Midbrain (tissue), 1 donor: ENCODE measurements at regions not wholly inside any gene's neighbourhood (a gene's known extent, or its start where the extent isn't known, plus 50 kb on each side); places are given as distances from the start of the nearest gene placed in this dataset.

ENCODE experiments used
- DNase-seq: peaks from one replicate; lab custom pipeline; 2025; lab: John Stamatoyannopoulos, UW

DNA sequence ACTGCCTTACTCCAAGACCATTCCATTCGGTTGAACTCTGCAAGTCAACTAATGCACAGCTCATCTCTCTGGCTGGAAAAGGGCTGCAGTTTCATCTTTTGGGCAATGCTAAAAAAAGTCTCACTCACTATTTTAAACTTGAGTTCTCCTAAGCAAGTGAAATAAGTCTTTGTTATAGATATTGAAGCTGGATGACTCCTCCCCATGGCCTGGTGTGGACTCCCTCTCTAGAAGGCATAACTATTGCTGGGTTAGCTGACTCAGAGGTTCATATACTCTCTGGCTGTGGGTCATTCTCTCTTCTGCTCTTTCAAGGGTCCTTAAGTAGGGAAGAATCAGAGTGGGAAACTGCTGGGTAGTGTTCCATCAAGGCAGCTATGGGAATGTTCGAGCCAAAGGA lies 88.0 kb downstream of the XCL2 start:
- no peak for DNase-seq

DNA sequence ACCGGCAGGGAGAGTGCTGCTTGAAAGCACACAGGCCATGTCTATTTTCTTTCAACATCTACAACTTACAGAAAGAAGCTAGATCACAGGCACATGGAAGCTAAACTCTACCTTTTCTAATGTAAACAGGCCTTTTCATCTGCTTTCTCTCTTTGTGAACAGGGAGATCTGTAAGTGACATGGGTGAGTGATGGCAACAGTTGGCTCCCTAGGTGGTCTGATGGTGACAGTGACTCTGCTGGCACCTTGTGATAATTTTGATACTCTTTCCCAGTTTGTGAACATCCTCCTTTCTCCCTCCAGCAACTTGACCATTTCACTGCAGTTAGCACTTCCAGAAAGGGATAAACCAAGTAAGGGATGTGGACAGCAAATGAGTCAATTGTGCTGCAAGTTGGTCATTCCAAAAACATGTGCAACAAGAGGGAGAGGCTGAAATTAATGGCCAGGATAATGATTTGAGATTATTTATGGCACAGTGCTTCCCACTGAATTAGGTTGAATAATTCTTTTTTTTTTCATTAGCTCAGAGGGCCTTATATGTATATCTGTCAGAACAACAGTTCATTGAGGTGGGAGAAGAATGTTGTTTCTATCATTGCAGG lies 89.5 kb downstream of the XCL2 start:
- no peak for DNase-seq

DNA sequence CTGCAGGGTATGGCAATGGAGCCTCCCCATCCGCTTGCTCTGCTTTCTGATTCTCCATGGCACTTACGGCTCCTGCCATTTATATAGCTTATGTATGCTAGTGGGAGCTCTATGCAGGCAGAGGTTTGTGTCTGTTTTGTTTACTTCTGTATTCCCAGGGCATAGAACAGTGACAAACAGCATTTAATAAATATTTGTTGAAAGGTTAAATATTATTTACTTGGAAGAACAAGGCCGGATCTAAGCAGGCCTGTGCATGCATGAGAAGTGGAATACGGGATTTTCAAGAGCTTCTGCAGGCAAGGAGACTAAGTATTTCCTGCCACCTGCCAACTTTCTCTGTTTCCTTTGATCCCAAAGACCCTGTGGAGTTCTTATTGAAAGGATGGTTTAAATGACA lies 90.7 kb downstream of the XCL2 start:
- no peak for DNase-seq

DNA sequence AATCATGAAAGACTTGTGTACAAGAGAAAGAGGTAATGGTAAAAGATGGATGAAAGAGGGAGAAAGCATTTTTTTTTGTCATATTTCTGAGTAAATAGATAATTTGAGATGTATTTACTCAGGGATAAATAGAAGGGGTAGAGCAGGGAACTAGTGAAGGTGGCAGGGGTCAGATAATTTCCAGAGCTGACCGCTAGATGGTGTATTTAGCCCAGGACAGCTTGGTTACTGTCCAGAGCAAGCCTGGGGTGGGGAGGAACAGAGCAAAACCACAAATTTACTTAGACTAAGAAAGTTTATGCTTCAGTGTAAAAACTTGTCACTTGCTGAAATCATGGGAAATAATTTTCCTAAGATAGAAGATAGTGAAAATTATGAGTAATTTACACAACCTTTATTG lies 91.5 kb downstream of the XCL2 start:
- no peak for DNase-seq

DNA sequence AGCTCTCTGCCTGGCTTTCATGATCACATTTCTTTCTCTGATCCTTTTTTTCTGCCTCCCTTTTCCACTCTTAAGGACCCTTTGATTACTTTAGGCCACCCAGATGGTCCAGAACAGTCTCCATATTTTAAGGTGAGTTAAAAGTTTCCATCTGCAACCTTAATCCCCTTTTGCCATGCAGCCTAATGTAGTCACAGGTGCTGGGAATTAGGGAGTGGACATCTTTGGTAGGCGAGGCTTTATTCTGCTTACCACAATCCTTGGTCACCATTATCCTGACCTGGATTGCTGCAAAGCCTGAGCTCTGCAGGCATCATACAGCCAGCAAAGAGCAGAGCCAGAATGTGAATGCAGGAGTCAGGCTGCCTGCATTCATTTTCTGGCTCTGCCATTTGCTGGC lies 95.9 kb downstream of the XCL2 start:
- DNase-seq, result no peak

DNA sequence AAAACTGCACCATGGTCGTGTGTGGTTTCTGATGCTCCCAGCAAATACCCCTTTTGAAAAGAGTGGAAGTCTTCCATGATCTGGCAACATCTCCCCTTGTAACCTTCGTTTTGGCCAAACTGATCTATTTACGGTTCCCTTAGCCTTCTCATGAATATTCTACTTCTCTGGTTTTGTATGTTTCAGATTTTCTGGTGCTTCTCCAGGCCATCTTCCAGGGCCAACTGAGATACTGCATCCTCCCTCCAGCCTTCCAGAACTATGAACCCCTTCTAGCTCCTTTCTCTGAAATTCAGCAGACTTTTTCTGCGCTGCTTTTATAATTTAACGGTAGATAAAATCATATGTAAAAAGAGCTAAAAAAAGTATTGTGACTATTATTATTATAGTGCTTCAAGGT lies 97.7 kb downstream of the XCL2 start:
- DNase-seq, result no peak

DNA sequence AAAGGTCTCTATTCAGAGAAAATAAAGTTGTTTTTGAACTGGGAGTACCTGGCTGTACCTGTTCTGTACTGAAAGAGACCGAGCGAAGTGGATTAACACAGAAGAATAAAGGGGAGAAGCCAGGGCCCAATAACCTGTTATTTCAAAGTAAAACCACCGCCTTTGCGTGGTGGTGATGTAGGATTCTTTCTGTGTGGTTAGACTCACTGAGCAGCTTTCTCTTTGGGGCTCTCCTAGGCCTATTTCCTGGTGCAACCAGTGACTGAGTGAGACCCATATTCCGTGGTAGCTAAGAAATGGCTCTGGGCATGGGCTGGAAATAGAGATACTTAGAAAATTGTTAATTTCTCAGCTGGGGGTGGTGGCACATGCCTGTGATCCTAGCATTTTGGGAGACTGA lies 99.9 kb downstream of the XCL2 start:
- DNase-seq, result no peak

DNA sequence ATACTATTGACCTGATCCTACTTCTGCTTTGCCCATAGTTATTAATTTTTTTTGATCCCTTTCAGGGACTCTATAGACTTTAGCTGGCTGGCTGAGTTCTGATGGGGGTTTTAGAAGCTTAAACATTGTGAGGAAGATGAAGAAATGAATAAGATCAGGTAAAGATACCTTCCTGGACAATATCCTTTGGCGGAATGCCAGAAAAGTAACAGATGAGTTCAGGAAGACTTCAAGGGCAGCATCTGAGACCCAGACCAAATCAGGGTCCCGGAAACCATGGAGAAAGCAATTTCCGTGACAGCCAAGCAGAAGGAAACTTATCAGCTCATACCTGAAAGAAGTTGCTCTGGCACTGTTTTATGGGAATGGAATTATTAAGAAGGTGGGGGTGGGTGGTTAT lies 100.4 kb downstream of the XCL2 start:
- DNase-seq, result no peak

DNA sequence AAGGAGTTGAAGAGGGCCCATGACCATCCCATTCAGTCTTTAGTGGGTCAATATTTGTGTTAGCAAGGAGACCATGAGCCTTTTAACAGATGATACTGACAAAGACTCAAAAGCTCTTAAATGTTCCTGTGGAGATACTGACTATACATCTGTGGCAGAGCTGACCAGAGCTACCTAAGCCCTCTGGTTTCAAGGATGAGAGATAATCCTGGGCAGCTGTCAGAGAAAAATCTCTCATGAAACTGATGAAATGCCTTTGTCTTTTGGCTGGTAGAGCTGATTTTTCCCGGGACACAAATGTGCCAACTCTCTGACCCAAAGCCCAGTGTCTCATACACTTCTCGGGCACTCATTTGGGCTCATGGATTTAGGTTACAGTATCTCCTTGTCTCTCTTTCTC lies 100.9 kb downstream of the XCL2 start:
- DNase-seq, result no peak

DNA sequence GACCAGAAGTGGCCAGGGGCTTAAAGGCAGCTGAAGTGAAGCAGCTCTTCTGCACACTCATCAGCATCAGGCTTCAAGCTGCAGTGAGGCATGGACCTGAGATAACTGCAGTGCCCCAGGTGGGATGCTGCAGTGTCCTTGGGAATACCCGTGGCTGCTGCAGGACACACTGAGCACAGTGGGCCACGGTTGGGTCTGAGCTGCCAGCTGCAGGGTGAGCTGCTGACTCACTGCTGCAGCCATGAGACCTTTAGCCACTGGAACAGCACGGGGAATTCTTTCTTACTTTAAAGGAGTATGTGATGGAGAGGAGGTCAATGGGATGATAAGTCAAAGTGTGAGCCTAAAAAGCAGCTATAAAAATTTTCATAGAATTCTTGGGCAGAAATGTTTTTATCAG lies 102.1 kb downstream of the XCL2 start:
- DNase-seq, result no peak

DNA sequence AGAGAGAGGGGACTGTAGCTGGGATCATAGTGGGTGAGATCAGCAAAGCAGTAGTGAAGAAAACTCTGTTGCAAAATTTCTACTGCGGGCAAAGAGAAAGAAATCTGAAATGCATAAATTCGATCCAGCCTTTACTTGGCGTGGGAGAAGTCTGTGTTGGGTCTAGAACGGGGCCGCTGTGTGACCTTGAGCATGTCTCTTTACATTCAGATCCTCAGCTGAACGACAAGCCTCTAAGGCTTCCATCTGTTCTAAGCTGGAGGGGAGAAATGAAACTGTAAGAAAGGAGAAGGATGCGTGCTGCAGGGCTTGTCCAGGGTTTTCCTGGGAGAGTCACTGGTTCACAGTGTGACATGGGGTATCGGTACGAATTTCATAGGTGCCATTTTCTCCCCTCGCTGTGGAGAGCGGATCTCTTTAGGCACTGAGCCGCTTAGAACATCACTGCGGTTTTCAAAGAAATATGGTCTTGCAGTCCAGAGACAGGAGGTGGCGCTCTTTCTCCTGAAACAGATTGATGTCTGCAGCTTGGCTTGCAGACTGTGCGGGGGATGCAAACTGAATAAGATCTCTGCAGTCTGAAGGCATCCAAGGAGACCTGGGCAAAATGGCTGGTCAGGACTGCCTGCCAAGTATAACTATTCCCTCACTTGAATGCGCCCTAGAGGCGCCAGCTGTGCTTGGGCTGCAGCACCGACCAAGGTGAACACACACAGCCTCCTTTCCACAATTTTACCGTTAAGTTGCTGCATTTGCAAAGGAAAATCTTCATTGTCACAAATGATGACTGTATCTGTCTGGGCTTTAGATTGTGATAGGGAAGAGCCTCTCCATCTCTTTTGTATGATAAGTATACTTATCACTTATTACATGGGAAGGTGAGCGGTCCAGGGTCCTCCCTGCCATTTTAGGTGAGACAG lies 104.1 kb downstream of the XCL2 start:
- peak; percentile 87 for DNase-seq

DNA sequence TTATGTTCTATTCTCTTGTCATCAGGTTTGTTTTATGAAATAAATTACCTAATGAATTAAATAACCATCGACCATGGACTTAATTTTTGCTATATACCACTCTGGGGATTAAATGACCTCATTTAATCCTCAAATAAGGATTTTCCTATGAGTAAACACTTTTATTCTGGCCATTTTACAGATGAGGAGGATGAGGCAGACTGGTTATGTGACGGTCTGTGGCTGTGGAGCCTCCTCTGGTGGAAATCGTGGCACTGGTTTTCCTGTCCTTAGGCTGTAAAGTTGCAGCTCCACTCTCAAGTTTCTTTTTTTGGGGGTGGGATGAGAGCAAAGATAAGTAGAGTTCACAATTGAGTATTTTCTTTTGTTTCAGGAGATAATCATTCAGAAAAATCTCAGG lies 105.2 kb downstream of the XCL2 start:
- DNase-seq, result no peak

DNA sequence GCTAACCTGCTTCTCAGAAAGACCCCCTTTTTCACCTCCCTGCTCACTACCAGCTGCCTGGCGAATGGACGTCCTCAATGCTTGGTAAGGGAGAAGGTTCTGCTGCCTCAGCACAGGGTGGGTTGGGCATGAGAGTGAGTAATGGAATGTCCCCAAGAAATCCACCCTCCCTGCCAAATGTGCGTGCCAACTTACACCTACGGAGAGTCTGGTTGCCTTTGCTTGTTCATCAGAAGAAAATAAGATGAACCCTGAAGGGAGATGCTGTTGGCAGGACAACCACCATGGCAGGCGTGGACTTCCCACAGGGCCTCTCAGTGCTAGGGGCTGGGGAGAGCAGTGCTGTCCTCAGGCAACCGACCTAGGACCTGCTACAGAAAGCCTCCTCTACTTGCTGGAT lies 106.0 kb downstream of the XCL2 start:
- no peak for DNase-seq

DNA sequence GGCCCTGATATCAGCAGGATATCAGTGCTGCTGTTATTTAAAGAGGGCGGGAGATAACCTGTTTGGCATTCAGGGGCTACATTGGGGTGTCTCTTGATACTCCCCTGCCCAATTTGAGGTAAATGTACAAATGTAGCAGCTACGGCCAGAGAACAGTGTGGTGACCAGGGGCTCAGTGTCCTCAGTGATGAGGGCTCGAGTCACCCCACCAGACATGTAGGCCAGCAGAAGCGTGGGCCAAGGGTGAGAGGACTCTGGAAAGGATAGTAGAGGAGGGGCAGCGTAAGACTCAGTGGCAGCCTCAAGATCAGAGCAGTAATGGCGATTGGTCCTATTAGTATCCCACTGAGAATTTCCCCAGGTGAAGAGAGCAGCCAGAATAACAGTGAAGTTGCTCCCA lies 108.4 kb downstream of the XCL2 start:
- DNase-seq, result no peak

DNA sequence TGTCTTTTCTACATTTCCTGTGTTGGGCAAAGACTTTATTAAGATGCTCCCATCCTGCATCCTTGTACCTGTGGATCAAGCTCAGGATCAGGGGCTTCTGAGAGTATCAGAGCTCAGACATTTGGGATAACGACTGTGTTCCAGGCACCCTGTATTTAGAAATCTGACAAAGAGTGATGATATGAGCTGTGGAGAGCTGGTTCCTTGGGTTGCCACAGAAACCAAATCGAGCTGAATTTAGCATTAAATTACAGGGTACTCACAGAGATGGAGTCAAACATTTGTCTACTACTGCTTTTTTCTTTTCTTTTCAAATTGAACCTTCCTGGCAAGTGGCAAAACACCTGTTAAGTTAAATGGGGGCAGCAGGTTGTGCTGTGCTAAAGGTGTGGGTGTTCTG lies 110.6 kb downstream of the XCL2 start:
- DNase-seq, result no peak

DNA sequence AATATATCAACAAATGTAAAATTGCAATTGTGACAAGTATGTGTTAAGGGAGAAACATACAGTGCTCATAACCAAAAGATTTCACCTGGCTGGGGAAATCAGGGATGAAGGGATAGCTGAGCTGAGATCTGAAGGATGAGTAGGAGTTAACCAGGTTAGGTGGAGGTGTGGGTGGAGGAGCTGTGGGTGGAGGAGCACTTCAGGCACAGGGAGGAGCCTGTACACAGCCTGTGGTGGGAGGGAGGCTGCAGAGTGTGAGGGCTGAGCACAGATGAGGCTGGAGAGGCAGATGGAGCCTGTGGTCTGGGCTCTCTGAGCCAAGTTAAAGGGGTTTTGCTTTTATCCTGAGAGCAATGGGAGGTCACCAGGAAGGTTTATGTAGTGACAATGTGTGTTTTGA lies 111.9 kb downstream of the XCL2 start:
- no peak for DNase-seq

DNA sequence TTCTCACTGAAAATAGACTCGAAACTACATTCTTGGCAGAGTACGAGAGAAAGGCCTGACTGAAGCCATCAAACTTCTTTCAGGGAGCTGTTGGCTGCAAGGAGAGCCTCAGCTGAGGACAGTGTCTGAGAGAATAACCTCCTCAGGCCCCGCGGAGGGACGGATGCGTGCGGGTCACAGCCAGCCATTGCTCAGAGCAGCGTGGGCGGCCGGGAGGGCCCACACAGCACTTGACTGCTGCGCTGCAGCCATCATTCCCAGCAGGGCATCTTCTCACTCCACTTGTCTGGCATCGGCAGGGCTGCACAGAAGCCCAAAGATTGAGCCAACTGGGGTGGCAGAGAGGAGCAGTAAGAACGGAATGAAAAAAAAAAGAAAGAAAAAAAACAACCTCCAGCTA lies 113.5 kb downstream of the XCL2 start:
- DNase-seq, result no peak

DNA sequence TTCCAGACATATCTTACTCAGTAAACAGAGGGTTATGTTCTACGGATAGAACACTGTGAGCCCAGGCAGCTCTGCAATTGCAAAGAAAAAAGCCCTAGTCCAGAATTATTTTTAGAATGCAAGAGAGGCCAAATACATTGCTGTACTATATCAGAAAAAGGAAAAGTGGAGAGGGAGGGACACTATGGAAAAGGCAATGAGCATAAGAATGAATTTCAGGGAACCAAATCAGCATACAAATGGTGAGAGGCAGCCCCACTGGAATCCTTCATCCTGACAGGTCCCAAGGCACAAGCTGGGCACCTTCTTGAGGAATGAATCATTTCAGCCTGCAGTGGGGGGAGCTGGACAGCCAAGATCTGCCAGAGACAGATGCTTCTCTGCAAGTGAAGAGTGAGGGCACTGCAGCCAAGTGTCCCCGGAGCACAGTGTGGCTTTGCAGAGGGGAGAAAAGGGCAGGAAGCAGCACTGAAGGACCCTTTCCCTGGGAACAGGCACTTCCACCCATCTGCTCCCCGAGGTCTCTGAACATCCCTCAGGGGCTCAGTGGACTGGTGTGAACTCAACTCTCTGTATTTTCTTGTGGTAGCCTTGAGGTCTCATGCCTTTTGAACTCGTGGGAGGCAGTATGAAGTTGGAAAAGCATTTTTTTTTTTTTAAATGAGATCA lies 115.6 kb downstream of the XCL2 start:
- no peak for DNase-seq

DNA sequence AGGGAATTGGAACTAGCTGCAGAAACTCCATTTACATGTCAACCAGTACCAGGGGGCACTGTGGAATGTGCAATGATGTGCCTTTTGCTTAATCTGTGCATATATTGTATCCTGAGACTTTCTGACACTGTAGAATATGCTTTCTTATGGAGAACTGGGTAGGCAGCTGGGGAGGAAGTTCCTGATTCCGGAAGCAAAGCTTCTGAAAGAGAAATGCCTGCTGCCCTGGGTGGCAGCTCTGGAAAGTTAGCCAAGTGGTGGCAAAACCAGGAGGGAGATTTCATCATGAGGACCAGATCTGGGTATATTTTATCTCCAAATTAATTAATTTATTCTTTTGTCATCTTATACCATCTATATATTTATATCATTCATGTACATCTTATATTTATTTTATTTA lies 116.7 kb downstream of the XCL2 start:
- no peak for DNase-seq

DNA sequence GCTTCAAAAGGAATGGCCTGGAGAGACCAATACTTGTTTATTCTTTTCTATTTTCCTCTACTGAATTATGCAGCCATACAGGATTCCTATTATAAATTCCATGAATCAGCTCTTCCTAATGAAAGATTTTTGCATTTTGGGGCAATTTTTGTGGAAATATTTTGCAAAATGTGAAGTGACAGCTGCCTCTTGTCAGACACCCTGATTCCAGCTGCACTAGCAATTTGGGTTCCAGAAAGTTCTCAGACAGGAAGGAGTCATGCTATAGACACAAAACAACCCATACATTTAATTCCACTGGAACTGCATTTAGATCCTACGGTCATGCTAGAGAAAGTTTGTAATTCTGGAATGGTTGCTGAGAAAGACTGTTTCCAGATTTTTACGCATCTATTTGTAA lies 119.5 kb downstream of the XCL2 start:
- no peak for DNase-seq

DNA sequence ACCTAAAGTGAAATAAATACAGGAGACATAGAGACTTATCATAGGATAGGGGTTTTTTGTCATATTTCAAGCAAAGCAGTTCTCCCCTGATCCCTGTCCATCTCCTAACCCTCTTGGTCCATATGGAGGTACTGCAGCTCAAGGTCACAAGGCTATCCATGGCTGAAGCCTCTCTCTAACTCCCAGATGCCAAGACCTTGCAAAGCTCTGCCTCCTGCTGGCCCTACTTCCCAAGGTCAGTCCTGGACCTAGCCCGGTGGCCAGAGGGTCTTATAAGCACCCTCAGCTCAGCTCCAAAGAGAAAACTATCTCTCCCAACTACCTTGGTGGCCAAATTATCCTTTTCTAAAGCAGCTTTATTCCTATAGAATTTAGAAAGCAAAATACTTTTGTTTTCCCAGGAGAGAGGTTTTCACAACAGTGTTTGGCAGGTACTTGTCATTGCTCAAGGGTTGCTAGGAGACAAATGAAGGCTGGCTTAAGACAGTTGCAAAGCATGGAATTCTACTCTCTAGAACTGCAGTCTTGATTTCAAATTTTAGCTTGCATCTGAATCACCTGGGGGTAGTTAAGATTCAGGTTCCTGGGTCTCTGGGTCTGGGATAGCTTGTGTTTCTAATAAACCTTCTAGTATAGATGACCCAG lies 121.5 kb downstream of the XCL2 start:
- no peak for DNase-seq

DNA sequence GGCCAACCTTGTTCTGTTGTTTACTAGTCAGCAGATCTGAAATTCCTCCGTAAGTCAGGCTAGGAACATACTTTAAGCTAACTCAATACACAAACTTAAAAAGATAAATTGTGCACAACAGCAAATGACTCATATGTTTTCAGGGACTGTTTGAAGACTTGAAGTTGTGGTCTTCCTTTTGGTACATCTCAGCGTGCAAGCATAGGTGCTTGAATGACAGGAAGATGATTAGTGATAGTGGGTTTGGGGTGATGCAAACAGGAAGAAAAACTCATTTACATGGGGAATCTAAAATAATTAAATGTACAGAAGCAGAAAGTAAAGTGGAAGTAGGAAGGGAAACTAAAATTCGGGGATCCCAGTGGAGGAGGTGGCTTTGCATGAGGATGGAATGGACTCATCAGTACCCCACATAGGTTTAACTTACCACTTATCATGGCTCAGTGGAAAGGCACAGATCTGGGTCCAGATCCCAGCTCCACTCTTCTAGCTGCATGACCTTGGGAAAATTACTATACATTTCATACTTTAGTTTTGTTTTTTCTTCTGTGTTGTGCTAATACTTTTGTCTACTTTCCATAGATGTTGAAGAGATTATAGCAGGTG lies 122.3 kb downstream of the XCL2 start:
- DNase-seq, result no peak
